OCI-LY7 (cell line): ENCODE measurements at regions not wholly inside any gene's neighbourhood (a gene's known extent, or its start where the extent isn't known, plus 50 kb on each side); places are given as distances from the start of the nearest gene placed in this dataset.

Experiments used
- BruUV-seq: library from RNA; stranded (reverse); fragments of 400-500 nt; replicated peaks from 2 replicates; lab custom pipeline; 2021; lab: Mats Ljungman, UMichigan
- CTCF ChIA-PET: fragments of 300-600 bp; sonication (Branson Sonifier 250); formaldehyde crosslinking; loops from one replicate; lab custom pipeline; 2022; ENCODE audit warnings: antibody characterized with exemption; ENCODE audit not compliant: unreplicated experiment; lab: Charles Lee
- POLR2A ChIA-PET: fragments of 300-600 bp; sonication (Branson Sonifier 250); formaldehyde crosslinking; loops from one replicate; lab custom pipeline; 2022; ENCODE audit warnings: antibody characterized with exemption; lab: Charles Lee
- DNase-seq: peaks from one replicate; pipeline ENCODE4 v3.0.0-alpha.2; 2015; ENCODE audit warnings: low spot score
- H2AFZ ChIP-seq: fragments of 200-600 bp; sonication (generic), shearing (Covaris generic); 2 replicates; pipeline ENCODE4 v1.6.1; 2014; ENCODE audit warnings: mild to moderate bottlenecking, antibody characterized with exemption, low read length, moderate library complexity
- H3K27ac ChIP-seq: fragments of 200-600 bp; sonication (generic); 2 replicates; pipeline ENCODE4 v1.5.1; 2014; ENCODE audit warnings: mixed run types, low read depth, mild to moderate bottlenecking, moderate library complexity, low read length, inconsistent platforms; ENCODE audit not compliant: poor library complexity, severe bottlenecking
- H3K36me3 ChIP-seq: fragments of 200-600 bp; sonication (generic); 2 replicates; pipeline ENCODE4 v1.6.1; 2014; ENCODE audit warnings: mild to moderate bottlenecking, antibody characterized with exemption, low read length, moderate library complexity, mixed read lengths; ENCODE audit not compliant: insufficient read depth
- H3K4me1 ChIP-seq: fragments of 200-600 bp; sonication (generic); 2 replicates; pipeline ENCODE4 v1.5.1; 2014; ENCODE audit warnings: mild to moderate bottlenecking, low read length; ENCODE audit not compliant: insufficient read depth, poor library complexity, severe bottlenecking
- H3K4me2 ChIP-seq: fragments of 200-600 bp; sonication (generic); 2 replicates; pipeline ENCODE4 v1.6.1; 2014; ENCODE audit warnings: mild to moderate bottlenecking, low read length
- H3K4me3 ChIP-seq: fragments of 200-600 bp; sonication (generic); 2 replicates; pipeline ENCODE4 v1.5.1; 2014; ENCODE audit warnings: mild to moderate bottlenecking, low read depth, low read length; ENCODE audit not compliant: poor library complexity, severe bottlenecking
- H3K79me2 ChIP-seq: fragments of 200-600 bp; sonication (generic); 2 replicates; pipeline ENCODE4 v1.6.1; 2016; ENCODE audit warnings: low read depth, mild to moderate bottlenecking, low read length, moderate library complexity, mixed read lengths; ENCODE audit not compliant: insufficient read depth
- H3K9me2 ChIP-seq: fragments of 200-600 bp; sonication (generic); 2 replicates; pipeline ENCODE4 v1.6.1; 2016; ENCODE audit warnings: mild to moderate bottlenecking, low read length, mixed read lengths; ENCODE audit not compliant: insufficient read depth
- H3K9me3 ChIP-seq: fragments of 200-600 bp; sonication (generic); 2 replicates; pipeline ENCODE4 v1.6.1; 2014; ENCODE audit warnings: mild to moderate bottlenecking, mixed run types, low read length, mixed read lengths
- H4K20me1 ChIP-seq: fragments of 200-600 bp; sonication (generic); 2 replicates; pipeline ENCODE4 v1.6.1; 2014; ENCODE audit warnings: mild to moderate bottlenecking, antibody characterized with exemption, low read length, moderate library complexity, mixed read lengths; ENCODE audit not compliant: insufficient read depth
- CTCF ChIP-seq: fragments of 200-600 bp; sonication (generic); conservative IDR thresholded peaks from 2 replicates; pipeline ENCODE4 v1.5.1; 2014; ENCODE audit warnings: mild to moderate bottlenecking, antibody characterized with exemption, low read length, moderate library complexity, mixed read lengths
- EZH2phosphoT487 ChIP-seq: fragments of 200-600 bp; sonication (generic); IDR thresholded peaks from 2 replicates; pipeline ENCODE4 v1.6.1; 2018; ENCODE audit warnings: low read depth, borderline replicate concordance, mild to moderate bottlenecking, mixed run types, antibody characterized with exemption, low read length, moderate library complexity, mixed read lengths
- intact Hi-C: fragments of 100-400 bp; cut with micrococcal nuclease; formaldehyde crosslinking; loops from one replicate; pipeline ENCODE4 v1.10.0; 2022; ENCODE audit not compliant: unreplicated experiment

- Histone ChIP-seq H3K79me2 (no peaks in the 10 kb centered on the region), H4K20me1 (no peaks in the 10 kb centered on the region), H3K36me3 (no peaks in the 10 kb centered on the region), H3K9me3 (no peaks in the 10 kb centered on the region), H3K4me1 (no peaks in the 10 kb centered on the region), H3K27ac (no peak overlapping the region), H3K4me2 (no peak overlapping the region), H2AFZ (no peak overlapping the region), H3K4me3 (no peak overlapping the region), H3K9me2 (no peaks in the 10 kb centered on the region)
- DNase-seq = no peak
- intact Hi-C loops = no loop called here
- ChIA-PET POLR2A (no interaction called here), CTCF (no interaction called here)
- no TSS peak for BruUV-seq
- TF ChIP-seq CTCF (no peak), EZH2phosphoT487 (no peak)
Observed at GRCh38 chr12:76649099-76649498, 89.5 kb upstream of the OSBPL8 start.

GRCh38 chr12:76652402-76652801 lies 92.8 kb upstream of the OSBPL8 start:
- H2AFZ ChIP-seq = no peak overlapping the region
- no peaks in the 10 kb centered on the region for H3K79me2 ChIP-seq
- no peaks in the 10 kb centered on the region for H3K4me1 ChIP-seq
- no peaks in the 10 kb centered on the region for H3K36me3 ChIP-seq
- H4K20me1 ChIP-seq = no peaks in the 10 kb centered on the region
- CTCF ChIA-PET = no interaction called here
- H3K4me3 ChIP-seq = no peak overlapping the region
- DNase-seq = no peak
- intact Hi-C loops = no loop called here
- POLR2A ChIA-PET = interaction anchor here (0.6 kb wide), 1 partner anchor 1214 kb away, joined by 3 read pairs; no protein-coding TSS in a partner anchor
- no peak overlapping the region for H3K27ac ChIP-seq
- TF ChIP-seq CTCF (no peak), EZH2phosphoT487 (no peak)
- no TSS peak for BruUV-seq
- no peaks in the 10 kb centered on the region for H3K9me2 ChIP-seq
- no peak overlapping the region for H3K4me2 ChIP-seq
- H3K9me3 ChIP-seq = no peaks in the 10 kb centered on the region

GRCh38 chr12:76653342-76653741 lies 93.8 kb upstream of the OSBPL8 start:
- no peak for DNase-seq
- Histone ChIP-seq H3K36me3 (no peaks in the 10 kb centered on the region), H3K9me2 (no peaks in the 10 kb centered on the region), H2AFZ (no peak overlapping the region), H4K20me1 (no peaks in the 10 kb centered on the region), H3K4me2 (no peak overlapping the region), H3K4me3 (no peak overlapping the region), H3K9me3 (no peaks in the 10 kb centered on the region), H3K4me1 (no peaks in the 10 kb centered on the region), H3K27ac (no peak overlapping the region), H3K79me2 (no peaks in the 10 kb centered on the region)
- CTCF ChIA-PET = interaction anchor here (0.6 kb wide), 1 partner anchor 1431 kb away, joined by 4 read pairs; no protein-coding TSS in a partner anchor
- TF ChIP-seq CTCF (no peak), EZH2phosphoT487 (no peak)
- no TSS peak for BruUV-seq
- POLR2A ChIA-PET = interaction anchor here (0.6 kb wide), 2 partner anchors 97 to 1213 kb away, joined by 3 read pairs; no protein-coding TSS in a partner anchor
- intact Hi-C loops = no loop called here
